GM19463 (cell line): ENCODE measurements at regions not wholly inside any gene's neighbourhood (a gene's known extent, or its start where the extent isn't known, plus 50 kb on each side); places are given as distances from the start of the nearest gene placed in this dataset.

Experiments
- ATAC-seq: cut with Tn5 transposase; IDR thresholded peaks from one replicate; pipeline ENCODE4 v1.9.1; 2021; ENCODE audit warnings: mild to moderate bottlenecking, moderate library complexity; ENCODE audit not compliant: unreplicated experiment

GRCh38 chr4:19728773-19729172, 522.9 kb upstream of the SLIT2 start:
- ATAC-seq: no peak

- no peak for ATAC-seq
These were observed 524.6 kb upstream of the SLIT2 start for GRCh38 chr4:19727141-19727540.

- no peak for ATAC-seq
These were observed 526.6 kb upstream of the SLIT2 start for GRCh38 chr4:19725130-19725529.

GRCh38 chr4:19722404-19722803, 529.3 kb upstream of the SLIT2 start:
- ATAC-seq: no peak

- ATAC-seq: no peak
These were observed 530.1 kb upstream of the SLIT2 start for GRCh38 chr4:19721587-19721986.

- ATAC-seq: no peak
These were observed 531.1 kb upstream of the SLIT2 start for GRCh38 chr4:19720610-19721009.

GRCh38 chr4:19720190-19720589, 531.5 kb upstream of the SLIT2 start:
- no peak for ATAC-seq

- no peak for ATAC-seq
These were observed 539.8 kb upstream of the SLIT2 start for GRCh38 chr4:19711871-19712270.

GRCh38 chr4:19707876-19708275, 543.8 kb upstream of the SLIT2 start:
- no peak for ATAC-seq

- no peak for ATAC-seq
These were observed 548.3 kb upstream of the SLIT2 start for GRCh38 chr4:19703391-19703790.

GRCh38 chr4:19700992-19701391, 550.7 kb upstream of the SLIT2 start:
- no peak for ATAC-seq

GRCh38 chr4:19698961-19699360, 552.7 kb upstream of the SLIT2 start:
- ATAC-seq: no peak

- ATAC-seq: no peak
These were observed 556.9 kb upstream of the SLIT2 start for GRCh38 chr4:19694812-19695211.

- ATAC-seq: no peak
These were observed 557.7 kb upstream of the SLIT2 start for GRCh38 chr4:19693936-19694570.

- ATAC-seq: no peak
These were observed 562.2 kb upstream of the SLIT2 start for GRCh38 chr4:19689511-19689910.

- ATAC-seq: no peak
These were observed 565.2 kb upstream of the SLIT2 start for GRCh38 chr4:19686456-19686855.

- no peak for ATAC-seq
These were observed 567.6 kb upstream of the SLIT2 start for GRCh38 chr4:19684084-19684483.

GRCh38 chr4:19683426-19683825, 568.3 kb upstream of the SLIT2 start:
- ATAC-seq: no peak

- ATAC-seq: no peak
These were observed 574.5 kb upstream of the SLIT2 start for GRCh38 chr4:19677211-19677610.

- no peak for ATAC-seq
These were observed 576.4 kb upstream of the SLIT2 start for GRCh38 chr4:19675172-19675811.

- ATAC-seq: no peak
These were observed 592.6 kb upstream of the SLIT2 start for GRCh38 chr4:19659101-19659500.

GRCh38 chr4:19657856-19658255, 593.8 kb upstream of the SLIT2 start:
- no peak for ATAC-seq

GRCh38 chr4:19655666-19656065, 596.0 kb upstream of the SLIT2 start:
- ATAC-seq: no peak
